Lung (tissue), 11 donors: ENCODE measurements at regions not wholly inside any gene's neighbourhood (a gene's known extent, or its start where the extent isn't known, plus 50 kb on each side); places are given as distances from the start of the nearest gene placed in this dataset.
A peak's percentile ranks its signal among the peaks of the same experiment; 100 is the strongest.
"Not testable (repeated sequence)": the region's sequence is repeated elsewhere in the genome, so short reads cannot be mapped to it uniquely, and the experiment has no call there.

ENCODE experiments used
- ATAC-seq: fragments of 200-7000 bp; cut with Tn5 transposase; one replicate; pipeline ENCODE4 v1.9.1; 2020; ENCODE audit warnings: moderate number of reproducible peaks; ENCODE audit not compliant: insufficient read depth, low FRiP score
- DNase-seq, 3 donors: peaks; one replicate each; pipeline ENCODE4 v3.0.0-alpha.2; 2013 to 2017
- H3K27ac ChIP-seq, 2 donors: one replicate each; pipeline ENCODE4 v1.5.1; 2013; ENCODE audit warnings: mild to moderate bottlenecking in 2 of 2, moderate library complexity in 2 of 2, control low read depth in 1 of 2, inconsistent platforms in 1 of 2, low read depth in 1 of 2, low read length in 1 of 2
- H3K27me3 ChIP-seq, 3 donors: one replicate each; pipeline ENCODE4 v1.5.1; 2013; ENCODE audit warnings: low read length in 2 of 3; ENCODE audit not compliant: control insufficient read depth in 3 of 3, insufficient read depth in 3 of 3
- H3K36me3 ChIP-seq, 4 donors: one replicate each; pipeline ENCODE4 v1.5.1; 2013; ENCODE audit warnings: low read length in 4 of 4, mild to moderate bottlenecking in 1 of 4, moderate library complexity in 1 of 4; ENCODE audit not compliant: control insufficient read depth in 4 of 4, insufficient read depth in 4 of 4
- H3K4me1 ChIP-seq, 5 donors: one replicate each; pipeline ENCODE4 v1.5.1; 2013; ENCODE audit warnings: low read length in 5 of 5, mild to moderate bottlenecking in 2 of 5, moderate library complexity in 1 of 5; ENCODE audit not compliant: control insufficient read depth in 5 of 5, insufficient read depth in 5 of 5
- H3K4me3 ChIP-seq: one replicate; pipeline ENCODE4 v1.5.1; 2013; ENCODE audit warnings: mild to moderate bottlenecking, control low read depth, moderate library complexity
- H3K9ac ChIP-seq, 2 donors: one replicate each; pipeline ENCODE4 v1.5.1; 2013; ENCODE audit warnings: low read length in 2 of 2, control low read depth in 1 of 2; ENCODE audit not compliant: insufficient read depth in 1 of 2
- H3K9me3 ChIP-seq, 4 donors: one replicate each; pipeline ENCODE4 v1.5.1; 2013; ENCODE audit warnings: low read length in 3 of 4, mild to moderate bottlenecking in 1 of 4, moderate library complexity in 1 of 4; ENCODE audit not compliant: control insufficient read depth in 4 of 4, insufficient read depth in 3 of 4
- CTCF ChIP-seq: IDR thresholded peaks from 2 replicates; pipeline ENCODE4 v1.5.1; 2012; ENCODE audit warnings: mild to moderate bottlenecking; ENCODE audit errors: control extremely low read depth, extremely low read depth
- WGBS, 2 donors: extraction: QIAGEN DNeasy Blood & Tissue Kit; methylation state at CpG; one replicate each; pipeline ENCODE4 v1.1.7; 2013; 5-methylcytosine and 5-hydroxymethylcytosine counted together
- donor health status: control.
- donor health status: control.
- donor health status: Bipolar disorder and iron deficiency.
- donor health status: healthy.
- donor health status: DM: yes; HTN: yes; CAD: no.

- not testable (repeated sequence) for DNase-seq, H3K27me3 ChIP-seq, H3K36me3 ChIP-seq, H3K9ac ChIP-seq, H3K27ac ChIP-seq, ATAC-seq, H3K9me3 ChIP-seq, H3K4me3 ChIP-seq, H3K4me1 ChIP-seq
- WGBS, 2 donors: 67 to 68% methylated on average over 5 of the region's 5 CpGs
Observed at GRCh38 chr2:163016882-163017281, 178.3 kb upstream of the KCNH7 start.

- ATAC-seq: no peak
- WGBS, 2 donors: 47 to 54% methylated on average over 1 of the region's 1 CpG
- no peak for TF ChIP-seq CTCF
Observed at GRCh38 chr2:163011000-163011399, 172.4 kb upstream of the KCNH7 start.

GRCh38 chr2:163008642-163009041 is 170.1 kb upstream of the KCNH7 start:
- no peak overlapping the region for H3K27ac ChIP-seq
- no peaks in the 10 kb centered on the region for H3K36me3 ChIP-seq
- no peak overlapping the region for H3K4me3 ChIP-seq
- H3K4me1 ChIP-seq: no peaks in the 10 kb centered on the region
- DNase-seq (no peak), ATAC-seq (no peak)
- H3K27me3 ChIP-seq: no peaks in the 10 kb centered on the region
- WGBS, 2 donors: 86 to 88% methylated on average over 2 of the region's 2 CpGs
- H3K9ac ChIP-seq: no peak overlapping the region
- no peak for TF ChIP-seq CTCF
- peaks cover 0 to 4% (median 0%) of the 10 kb centered on the region in 4 donors for H3K9me3 ChIP-seq

More at GRCh38 chr2:163011000-163011399, 172.4 kb upstream of the KCNH7 start:
- H3K27ac ChIP-seq: no peak overlapping the region
- no peaks in the 10 kb centered on the region for H3K4me1 ChIP-seq
- H3K27me3 ChIP-seq: no peaks in the 10 kb centered on the region
- no peak overlapping the region for H3K4me3 ChIP-seq
- peaks cover 0 to 4% (median 0%) of the 10 kb centered on the region in 4 donors for H3K9me3 ChIP-seq
- DNase-seq: peak in 1 of 3 donors; percentile 8
- H3K36me3 ChIP-seq: no peaks in the 10 kb centered on the region
- H3K9ac ChIP-seq: no peak overlapping the region

- H3K27me3 ChIP-seq: no peaks in the 10 kb centered on the region
- no peak for ATAC-seq
- H3K9me3 ChIP-seq: no peaks in the 10 kb centered on the region
- DNase-seq: no peak
- no peaks in the 10 kb centered on the region for H3K4me1 ChIP-seq
- TF ChIP-seq CTCF: no peak
- H3K36me3 ChIP-seq: no peaks in the 10 kb centered on the region
- no peak overlapping the region for H3K4me3 ChIP-seq
- no peak overlapping the region for H3K9ac ChIP-seq
- H3K27ac ChIP-seq: no peak overlapping the region
Observed at GRCh38 chr2:162994718-162995117, 156.2 kb upstream of the KCNH7 start.
